ENCODE measurements at regions not wholly inside any gene's neighbourhood (a gene's known extent, or its start where the extent isn't known, plus 50 kb on each side); places are given as distances from the start of the nearest gene placed in this dataset.

DNA sequence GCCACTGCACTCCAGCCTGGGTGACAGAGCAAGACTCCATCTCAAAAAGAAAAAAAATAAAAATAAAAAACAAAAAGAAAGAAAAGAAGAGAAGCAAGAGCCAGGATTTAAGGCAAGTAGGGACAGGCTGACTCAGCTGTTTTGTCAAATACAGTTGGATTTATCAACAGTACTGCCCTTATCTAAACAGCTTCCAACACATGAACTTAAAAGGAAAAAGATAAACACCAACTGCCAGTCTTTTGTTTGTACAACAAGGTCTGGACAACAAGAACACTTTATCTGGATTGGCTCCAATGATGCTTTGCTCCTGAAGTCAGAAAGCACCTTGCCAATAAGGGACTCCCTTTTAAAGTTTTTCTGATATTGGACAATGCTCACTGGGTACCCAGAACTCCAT is 886.0 kb downstream of the ADGRL2 start:
- DNase-seq (ENCODE audit: low read depth in 2 of 2), result no peak

- no peak for DNase-seq (ENCODE audit: low read depth in 2 of 2)
Measured at GRCh38 chr1:82646888-82647287, 846.2 kb downstream of the ADGRL2 start.

DNA sequence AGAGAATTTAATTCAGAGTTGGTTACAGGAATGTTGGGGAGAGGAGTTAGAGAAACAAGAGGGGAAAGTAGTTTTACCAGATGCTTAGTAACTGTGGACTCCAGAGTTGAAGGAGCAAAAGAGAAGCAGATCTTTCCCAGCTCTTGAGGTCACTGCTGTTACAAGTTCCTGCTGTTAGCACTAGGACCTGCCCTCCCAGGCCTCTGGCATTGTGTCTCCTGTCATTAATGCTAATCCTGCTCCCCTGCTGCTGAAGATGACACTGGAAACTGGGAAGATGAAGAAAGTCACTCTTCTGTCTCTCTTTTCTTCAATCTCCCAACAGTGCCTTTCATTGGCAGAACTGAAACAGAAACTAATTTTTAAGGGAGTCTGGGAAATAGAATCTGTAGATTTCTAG is 845.6 kb downstream of the ADGRL2 start:
- DNase-seq (ENCODE audit: low read depth in 2 of 2), result no peak

GRCh38 chr1:82644186-82644915 is 843.6 kb downstream of the ADGRL2 start:
- DNase-seq (ENCODE audit: low read depth in 2 of 2), result no peak

GRCh38 chr1:82640352-82640751 is 839.6 kb downstream of the ADGRL2 start:
- DNase-seq (ENCODE audit: low read depth in 2 of 2), result no peak

DNA sequence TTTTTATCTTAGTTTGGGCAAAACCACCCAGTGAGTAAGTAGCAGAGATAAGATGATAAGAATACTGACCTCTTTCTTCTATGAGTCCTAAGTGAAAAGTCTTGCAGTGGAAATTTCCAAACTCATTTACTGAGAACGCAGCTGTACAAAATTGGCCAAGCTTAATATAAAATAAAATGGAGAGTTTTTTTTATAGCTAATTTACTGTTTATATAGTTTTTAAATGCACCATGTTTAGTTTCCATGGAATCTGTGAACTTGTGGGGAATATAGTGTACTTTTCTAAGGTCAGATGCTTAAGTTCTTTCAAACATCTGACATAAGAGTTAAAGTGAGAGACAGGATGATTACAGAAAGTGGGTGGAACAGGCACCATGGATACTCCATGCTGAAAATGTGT is 833.5 kb downstream of the ADGRL2 start:
- no peak for DNase-seq (ENCODE audit: low read depth in 2 of 2)

DNA sequence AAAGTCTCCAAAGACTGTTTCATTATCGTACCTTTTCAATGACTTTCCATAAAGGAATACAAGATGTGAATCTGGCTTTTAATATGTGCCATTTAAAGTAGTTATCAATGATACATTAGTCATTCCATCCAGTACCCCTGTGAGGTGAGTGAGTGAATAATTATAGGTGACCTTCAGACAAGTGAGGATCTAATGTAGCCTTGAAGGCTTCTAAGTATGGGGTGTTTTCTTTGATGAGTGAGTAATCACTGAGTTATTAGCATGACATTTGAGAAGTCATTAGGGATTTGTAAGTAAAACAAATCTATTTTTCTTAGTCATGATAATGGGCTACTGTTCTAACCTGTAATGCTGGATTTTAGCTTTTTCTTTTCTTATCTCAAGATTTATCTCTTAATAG is 831.4 kb downstream of the ADGRL2 start:
- DNase-seq (ENCODE audit: low read depth in 2 of 2), result no peak

GRCh38 chr1:82628887-82629286 is 828.2 kb downstream of the ADGRL2 start:
- DNase-seq (ENCODE audit: low read depth in 2 of 2), result no peak

DNA sequence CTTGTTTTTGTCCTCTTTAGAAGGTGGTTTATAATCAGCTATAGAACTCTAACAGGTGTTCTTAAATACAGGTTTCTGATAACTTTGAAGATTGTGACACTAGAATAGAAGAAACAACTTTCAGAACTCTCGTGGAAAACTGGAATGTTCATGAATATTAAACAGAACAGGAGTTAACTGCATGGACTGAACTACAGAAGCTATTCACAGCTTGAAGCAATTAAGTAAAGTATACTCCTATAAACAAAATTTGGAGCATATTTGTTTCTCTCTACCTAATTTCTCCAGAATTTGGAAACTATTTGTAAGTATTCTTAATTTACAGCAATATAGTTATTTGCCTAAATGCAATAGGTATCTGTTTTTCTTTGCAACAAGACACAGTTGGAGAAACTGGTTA is 824.8 kb downstream of the ADGRL2 start:
- DNase-seq (ENCODE audit: low read depth in 2 of 2), result no peak

- DNase-seq (ENCODE audit: low read depth in 2 of 2), result no peak
Measured at GRCh38 chr1:82621076-82621475, 820.3 kb downstream of the ADGRL2 start.

GRCh38 chr1:82614090-82614489 is 813.4 kb downstream of the ADGRL2 start:
- no peak for DNase-seq (ENCODE audit: low read depth in 2 of 2)

GRCh38 chr1:82612986-82613385 is 812.3 kb downstream of the ADGRL2 start:
- no peak for DNase-seq (ENCODE audit: low read depth in 2 of 2)

- no peak for DNase-seq (ENCODE audit: low read depth in 2 of 2)
Measured at GRCh38 chr1:82606546-82606945, 805.8 kb downstream of the ADGRL2 start.

DNA sequence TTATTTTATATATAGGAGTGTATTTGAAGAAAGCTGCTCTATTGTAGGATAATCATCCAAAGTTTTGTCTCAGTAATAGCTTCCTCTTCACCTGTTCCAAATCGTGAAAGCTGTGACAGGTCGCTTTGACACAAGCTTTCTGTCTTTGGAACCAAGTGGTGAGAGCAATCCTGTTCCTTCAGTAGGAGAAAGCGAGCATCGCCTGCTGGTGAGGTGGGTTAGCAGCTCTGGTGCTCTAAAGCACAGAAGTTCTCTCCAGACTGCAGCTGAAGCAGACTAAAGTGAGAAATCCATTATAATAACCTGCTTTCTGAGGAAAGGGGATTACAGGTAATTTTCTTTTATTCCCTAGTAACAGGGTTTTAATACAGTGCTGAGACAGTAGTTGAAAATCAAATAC is 803.8 kb downstream of the ADGRL2 start:
- DNase-seq (ENCODE audit: low read depth in 2 of 2), result no peak

- DNase-seq (ENCODE audit: low read depth in 2 of 2), result no peak
Measured at GRCh38 chr1:82600314-82600713, 799.6 kb downstream of the ADGRL2 start.

GRCh38 chr1:82598812-82599211 is 798.1 kb downstream of the ADGRL2 start:
- no peak for DNase-seq (ENCODE audit: low read depth in 2 of 2)

DNA sequence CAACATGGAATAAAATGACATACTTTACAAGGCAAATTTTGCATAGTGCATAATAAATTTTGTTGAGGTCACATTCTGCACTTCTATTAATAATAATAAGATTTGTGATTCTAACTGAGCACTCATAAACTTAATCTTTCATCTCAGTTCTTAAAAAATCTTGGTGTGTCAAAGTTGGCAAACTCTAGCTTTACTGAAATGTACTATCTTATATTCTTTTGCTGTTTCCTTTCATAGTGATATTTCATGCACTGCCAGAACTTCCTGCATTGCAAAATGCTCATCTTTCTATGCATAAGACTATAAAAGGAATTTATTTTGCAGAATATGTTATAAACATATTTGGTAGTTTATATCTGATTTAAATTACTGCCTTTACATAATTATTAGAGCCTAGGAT is 797.6 kb downstream of the ADGRL2 start:
- DNase-seq (ENCODE audit: low read depth in 2 of 2), result no peak

DNA sequence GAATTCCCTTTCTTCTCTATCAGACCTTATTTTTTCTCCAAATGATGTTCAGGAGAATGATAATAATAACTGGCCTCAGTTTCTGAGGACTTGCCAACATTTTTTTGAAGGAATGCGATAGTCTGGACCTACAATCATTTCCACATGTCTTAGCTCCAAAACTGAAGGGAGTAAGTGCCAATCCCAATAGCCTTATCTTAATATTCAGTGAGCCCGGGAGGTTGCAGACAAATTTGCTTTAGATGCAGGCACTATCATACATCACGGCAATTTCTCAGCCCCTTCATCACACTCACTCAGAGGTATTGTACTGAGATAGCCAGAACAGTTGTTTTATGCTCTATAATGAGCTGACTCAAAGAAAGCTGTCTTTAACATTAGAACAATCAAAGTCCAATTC is 796.9 kb downstream of the ADGRL2 start:
- DNase-seq (ENCODE audit: low read depth in 2 of 2), result no peak

- DNase-seq (ENCODE audit: low read depth in 2 of 2), result no peak
Measured at GRCh38 chr1:82597141-82597540, 796.4 kb downstream of the ADGRL2 start.

GRCh38 chr1:82593561-82593960 is 792.8 kb downstream of the ADGRL2 start:
- DNase-seq (ENCODE audit: low read depth in 2 of 2), result no peak

DNA sequence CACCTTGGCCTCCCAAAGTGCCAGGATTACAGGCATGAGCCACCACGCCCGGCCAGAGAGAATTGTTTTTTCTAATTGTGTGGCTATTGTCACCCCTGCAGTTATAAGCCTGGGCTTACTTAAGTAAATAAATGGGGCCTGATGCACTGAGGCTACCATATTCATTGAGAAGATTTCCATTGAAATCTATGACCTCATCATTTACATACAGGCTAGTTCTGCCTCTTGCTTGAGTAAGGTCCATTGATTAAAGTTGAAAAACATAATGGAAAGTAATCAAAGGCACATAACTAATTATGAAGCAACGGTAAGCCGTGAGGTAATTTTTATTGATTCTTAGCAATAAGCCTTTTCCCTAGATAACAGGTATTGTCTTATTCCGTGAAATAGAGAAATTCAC is 788.9 kb downstream of the ADGRL2 start:
- no peak for DNase-seq (ENCODE audit: low read depth in 2 of 2)

GRCh38 chr1:82587371-82587770 is 786.6 kb downstream of the ADGRL2 start:
- no peak for DNase-seq (ENCODE audit: low read depth in 2 of 2)

DNA sequence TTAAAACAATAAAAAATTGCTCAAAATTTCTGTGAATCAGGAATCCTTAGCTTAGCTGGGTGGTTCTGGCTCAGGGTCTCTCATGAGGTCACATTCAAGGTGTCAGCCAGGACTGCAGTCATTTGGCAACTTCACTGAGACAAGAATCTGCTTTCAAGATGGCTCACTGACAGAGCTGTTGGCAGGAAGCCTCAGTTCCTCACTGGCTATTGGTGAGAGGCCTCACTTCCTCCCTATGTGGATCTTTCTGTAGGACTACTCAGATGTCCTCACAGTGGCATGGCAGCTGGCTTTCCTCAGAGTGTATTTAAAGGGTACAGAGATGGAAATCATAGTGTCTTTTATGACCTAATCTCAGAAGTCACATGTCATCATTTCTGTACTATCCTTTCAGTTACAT is 785.7 kb downstream of the ADGRL2 start:
- no peak for DNase-seq (ENCODE audit: low read depth in 2 of 2)

DNA sequence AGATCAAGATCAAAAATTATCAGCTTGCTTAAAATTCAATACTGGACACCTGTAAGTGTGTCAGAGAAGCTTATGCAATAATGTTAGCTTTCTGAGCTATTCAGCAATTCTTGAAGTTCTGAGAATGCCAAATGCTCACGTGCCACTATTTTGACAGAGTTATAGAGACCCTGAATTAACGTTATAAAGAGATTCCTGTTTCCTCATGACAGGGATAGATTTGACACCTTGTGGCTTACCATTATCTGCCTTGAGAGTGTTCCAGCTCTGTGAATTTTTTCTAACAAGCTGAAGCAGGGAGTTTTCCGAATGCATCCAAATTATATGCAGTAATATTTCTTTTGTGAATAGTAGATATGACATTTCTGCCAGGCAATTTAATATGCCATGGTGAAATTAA is 781.6 kb downstream of the ADGRL2 start:
- no peak for DNase-seq (ENCODE audit: low read depth in 2 of 2)

All from stimulated activated CD8-positive, alpha-beta memory T cell treated with anti-CD3 and anti-CD28 coated beads, Interleukin-15, amount 100 ng/mL, for 4 hours (primary cell).